ENCODE measurements at regions not wholly inside any gene's neighbourhood (a gene's known extent, or its start where the extent isn't known, plus 50 kb on each side); places are given as distances from the start of the nearest gene placed in this dataset.
"Not testable (repeated sequence)": the region's sequence is repeated elsewhere in the genome, so short reads cannot be mapped to it uniquely, and the experiment has no call there.

- DNase-seq (ENCODE audit: low read depth): peak; percentile 78
Measured at GRCh38 chr7:142603870-142604448, 145.3 kb upstream of the PRSS1 start.

GRCh38 chr7:142602756-142603155, 146.5 kb upstream of the PRSS1 start:
- DNase-seq (ENCODE audit: low read depth): no peak

DNA sequence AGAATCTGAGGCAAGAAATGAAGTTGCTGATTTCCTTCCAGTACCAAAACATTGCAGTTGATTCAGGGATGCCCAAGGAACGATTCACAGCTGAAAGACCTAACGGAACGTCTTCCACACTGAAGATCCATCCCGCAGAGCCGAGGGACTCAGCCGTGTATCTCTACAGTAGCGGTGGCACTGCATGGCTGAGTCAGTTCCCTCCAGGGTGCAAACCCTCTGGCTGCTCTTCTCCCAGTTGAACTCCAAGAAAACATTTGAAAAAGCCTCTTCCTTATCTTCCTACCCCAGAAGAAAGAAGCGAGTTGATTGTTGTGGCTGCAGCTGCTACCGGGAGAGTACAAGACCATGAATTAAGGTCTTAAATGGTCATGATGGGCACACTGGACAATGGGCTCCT, 147.1 kb upstream of the PRSS1 start:
- no peak for DNase-seq (ENCODE audit: low read depth)

DNA sequence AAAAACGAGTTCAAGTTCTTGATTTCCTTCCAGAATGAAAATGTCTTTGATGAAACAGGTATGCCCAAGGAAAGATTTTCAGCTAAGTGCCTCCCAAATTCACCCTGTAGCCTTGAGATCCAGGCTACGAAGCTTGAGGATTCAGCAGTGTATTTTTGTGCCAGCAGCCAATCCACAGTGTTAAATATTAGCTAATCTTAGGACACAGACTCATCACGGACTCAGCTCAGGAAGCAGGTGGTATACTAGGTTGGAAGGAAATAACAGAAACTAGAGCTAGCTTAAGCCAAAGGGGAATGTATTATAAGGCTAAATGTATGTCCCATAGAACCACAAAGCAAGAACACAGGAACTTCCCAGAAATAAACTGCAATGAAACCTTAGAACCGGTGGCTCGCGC, 151.0 kb upstream of the PRSS1 start:
- no peak for DNase-seq (ENCODE audit: low read depth)

DNA sequence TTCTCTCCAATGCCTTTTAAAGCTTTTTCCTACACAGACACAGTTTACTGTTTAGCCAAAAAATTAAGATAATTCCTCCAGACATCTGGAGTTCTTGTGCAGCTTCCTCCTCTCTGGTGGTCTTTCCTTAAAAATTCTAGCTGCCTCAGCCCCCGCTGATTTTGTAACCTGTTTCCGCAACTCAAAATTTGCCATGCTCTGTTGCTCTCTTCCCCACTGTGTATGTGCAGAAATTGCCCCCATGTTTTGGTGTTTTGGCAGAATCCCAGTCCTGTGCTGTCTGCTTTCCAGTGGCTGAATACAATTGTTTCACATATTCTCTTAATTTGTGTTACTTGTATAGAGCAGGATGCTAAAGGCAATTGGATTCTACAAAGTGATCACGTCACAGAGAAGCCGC, 151.7 kb upstream of the PRSS1 start:
- DNase-seq (ENCODE audit: low read depth): no peak

GRCh38 chr7:142595816-142596516, 153.3 kb upstream of the PRSS1 start:
- no peak for DNase-seq (ENCODE audit: low read depth)

DNA sequence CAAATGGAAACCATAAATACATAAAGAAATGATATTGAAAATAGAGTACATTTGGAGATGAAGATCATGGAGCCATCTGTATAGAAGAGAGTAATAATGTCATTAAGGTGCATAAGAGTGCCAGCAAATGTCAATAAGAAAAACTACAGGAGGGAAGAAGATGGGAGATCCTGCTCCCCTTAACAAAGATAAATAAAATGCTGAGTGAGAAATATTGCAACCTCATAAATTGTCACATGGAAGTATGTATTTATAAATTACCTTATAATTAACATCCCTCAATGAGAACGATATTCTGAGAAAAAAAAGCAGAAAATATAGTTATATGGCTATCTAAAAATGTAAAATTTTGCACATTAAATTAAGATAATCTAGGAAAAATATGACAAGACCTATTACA, 155.2 kb upstream of the PRSS1 start:
- DNase-seq (ENCODE audit: low read depth): no peak

GRCh38 chr7:142593106-142593505, 156.2 kb upstream of the PRSS1 start:
- DNase-seq (ENCODE audit: low read depth): no peak

- DNase-seq (ENCODE audit: low read depth): no peak
Measured at GRCh38 chr7:142592664-142593063, 156.6 kb upstream of the PRSS1 start.

GRCh38 chr7:142592231-142592630, 157.0 kb upstream of the PRSS1 start:
- no peak for DNase-seq (ENCODE audit: low read depth)

DNA sequence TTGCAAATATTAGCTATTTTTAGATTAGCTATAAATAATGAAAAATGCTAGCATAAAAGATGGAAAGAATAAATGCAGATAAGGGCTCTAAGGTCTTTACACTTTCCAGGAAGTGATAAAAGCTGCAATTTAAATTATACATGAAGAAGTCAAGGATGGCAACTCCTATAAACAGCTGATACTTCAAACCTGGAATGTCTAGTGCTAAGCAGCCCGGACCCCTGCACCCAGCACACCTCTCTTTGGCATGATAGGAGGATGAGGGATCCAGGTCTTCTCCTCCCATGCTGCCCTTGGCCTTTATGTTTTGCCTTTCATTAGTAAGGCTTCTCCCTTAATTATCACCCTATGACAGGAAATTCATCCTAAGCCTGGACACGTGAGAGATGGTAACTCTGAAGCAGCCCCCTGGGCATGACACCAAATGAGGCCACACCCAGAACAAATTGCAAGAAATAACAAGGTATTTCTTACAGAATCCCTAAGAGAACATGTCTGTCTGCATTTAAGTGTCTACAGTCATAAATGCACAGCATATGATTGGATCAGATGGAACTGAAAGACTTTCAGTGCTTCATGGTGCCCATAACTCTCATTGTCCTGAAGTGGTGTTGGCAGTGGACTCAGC, 158.3 kb upstream of the PRSS1 start:
- no peak for DNase-seq (ENCODE audit: low read depth)

DNA sequence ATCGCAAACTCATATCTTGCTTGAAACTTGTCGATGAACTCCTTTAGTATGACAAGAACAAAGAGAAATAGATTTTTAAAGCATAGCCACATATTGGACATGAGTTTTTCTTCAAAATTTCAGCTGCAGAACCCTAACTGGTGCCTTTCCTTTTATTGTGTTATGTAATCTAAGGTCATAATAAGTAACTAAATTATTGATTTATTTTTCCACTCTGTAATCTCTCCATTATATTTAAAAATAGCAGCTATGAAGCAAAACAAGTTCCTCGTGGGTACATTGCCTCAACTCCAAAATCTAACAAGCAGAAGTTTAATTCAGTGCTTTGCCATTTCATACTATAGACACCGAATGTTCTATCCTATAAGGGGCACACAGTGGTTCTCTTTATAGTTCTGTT, 159.2 kb upstream of the PRSS1 start:
- DNase-seq (ENCODE audit: low read depth): no peak

DNA sequence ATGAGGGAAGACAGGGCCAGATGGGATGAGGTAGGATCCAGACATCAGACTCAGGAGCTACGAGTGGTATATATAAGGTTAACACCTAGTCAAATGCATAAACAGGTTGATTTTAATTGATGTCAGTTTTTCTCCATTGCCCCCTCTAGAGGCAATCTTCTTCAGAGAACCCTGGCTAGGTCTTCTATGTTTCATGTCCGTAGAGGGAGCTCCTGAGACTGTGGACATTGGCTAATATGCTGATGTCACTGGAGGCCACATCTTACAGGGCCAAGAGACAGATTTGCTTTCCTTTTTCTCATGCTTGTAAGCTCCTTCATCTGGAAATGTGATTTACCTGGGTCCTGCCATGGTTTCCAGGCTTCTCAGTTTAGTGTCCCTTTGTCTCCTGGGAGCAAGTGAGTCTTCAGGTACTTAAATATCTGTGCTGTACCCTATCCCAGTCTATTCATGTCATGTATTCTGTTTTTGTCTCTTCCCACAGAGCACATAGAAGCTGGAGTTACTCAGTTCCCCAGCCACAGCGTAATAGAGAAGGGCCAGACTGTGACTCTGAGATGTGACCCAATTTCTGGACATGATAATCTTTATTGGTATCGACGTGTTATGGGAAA, 161.6 kb upstream of the PRSS1 start:
- DNase-seq (ENCODE audit: low read depth): peak; percentile 78

- DNase-seq (ENCODE audit: low read depth): no peak
Measured at GRCh38 chr7:142586611-142587010, 162.7 kb upstream of the PRSS1 start.

DNA sequence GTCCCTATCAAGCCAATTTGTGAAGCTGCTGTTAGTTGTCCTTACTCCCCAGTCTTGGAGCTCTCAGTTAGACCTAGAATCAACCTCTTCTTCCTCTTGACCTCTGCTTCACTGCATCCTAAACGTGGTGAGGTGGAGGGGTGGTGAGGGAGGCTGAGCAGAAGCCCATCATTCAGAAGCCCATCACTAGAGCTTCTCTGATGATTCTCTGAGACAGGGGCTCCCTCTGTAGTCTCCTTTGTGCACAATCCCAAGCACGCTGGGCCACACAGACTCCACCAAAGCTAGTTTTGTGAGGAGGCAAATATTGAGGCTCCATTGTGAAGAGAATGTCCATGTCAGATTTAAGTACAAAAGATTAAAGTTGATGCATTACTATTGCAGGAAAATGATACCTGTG, 163.8 kb upstream of the PRSS1 start:
- DNase-seq (ENCODE audit: low read depth): no peak

- DNase-seq (ENCODE audit: low read depth): no peak
Measured at GRCh38 chr7:142584765-142585164, 164.5 kb upstream of the PRSS1 start.

- DNase-seq (ENCODE audit: low read depth): peak; percentile 94
Measured at GRCh38 chr7:142583446-142583845, 165.8 kb upstream of the PRSS1 start.

- DNase-seq (ENCODE audit: low read depth): no peak
Measured at GRCh38 chr7:142582351-142582750, 166.9 kb upstream of the PRSS1 start.

DNA sequence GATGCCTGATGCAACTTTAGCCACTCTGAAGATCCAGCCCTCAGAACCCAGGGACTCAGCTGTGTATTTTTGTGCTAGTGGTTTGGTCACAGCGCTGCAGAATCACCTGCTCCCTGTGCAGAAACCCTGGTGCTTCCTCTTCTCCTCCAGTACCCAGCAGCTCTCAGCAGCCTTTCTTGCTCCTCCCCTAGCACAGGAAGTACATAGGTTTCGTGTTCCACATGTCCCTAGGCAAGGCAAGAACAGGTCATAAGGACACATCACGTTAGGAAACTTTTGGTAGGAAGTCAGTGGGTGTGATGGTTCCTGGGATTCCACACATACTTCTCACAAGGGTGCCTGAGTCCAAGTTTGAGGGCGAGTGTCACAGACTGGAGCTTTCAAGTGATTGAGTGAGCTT, 167.9 kb upstream of the PRSS1 start:
- DNase-seq (ENCODE audit: low read depth): peak; percentile 26

- DNase-seq (ENCODE audit: low read depth): no peak
Measured at GRCh38 chr7:142579946-142580345, 169.3 kb upstream of the PRSS1 start.

- not testable (repeated sequence) for DNase-seq (ENCODE audit: low read depth)
Measured at GRCh38 chr7:142575351-142575750, 173.9 kb upstream of the PRSS1 start.

GRCh38 chr7:142571581-142571980, 177.7 kb upstream of the PRSS1 start:
- DNase-seq (ENCODE audit: low read depth): no peak

DNA sequence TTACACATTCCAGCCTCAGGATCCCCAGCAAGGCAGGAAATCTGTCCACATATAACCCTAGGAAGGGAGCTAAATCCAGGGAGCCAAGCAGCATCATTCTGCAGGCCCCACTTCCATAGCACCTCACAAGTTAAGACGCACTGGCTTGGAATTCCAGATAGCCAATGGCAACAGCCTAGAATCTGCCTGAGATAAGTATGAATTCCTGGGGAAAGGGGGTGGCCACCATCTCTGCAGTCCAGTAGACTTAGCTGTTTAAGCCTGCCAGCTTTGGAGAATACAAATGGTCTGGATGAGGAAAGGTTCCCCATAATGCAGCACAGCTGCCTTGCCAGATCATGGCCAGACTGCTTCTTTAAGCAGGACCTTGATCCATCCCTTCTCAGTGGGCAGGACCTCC, 179.4 kb upstream of the PRSS1 start:
- DNase-seq (ENCODE audit: low read depth): no peak

Data from Daoy (cell line).